ENCODE measurements at regions not wholly inside any gene's neighbourhood (a gene's known extent, or its start where the extent isn't known, plus 50 kb on each side); places are given as distances from the start of the nearest gene placed in this dataset.

- no peak overlapping the region for H3K56ac ChIP-seq (replicated peaks; ENCODE audit: insufficient read length, low read depth, low read length)
Measured at GRCh38 chr14:29227631-29228030, 461.0 kb downstream of the FOXG1 start.

More at GRCh38 chr14:29227631-29228030, 461.0 kb downstream of the FOXG1 start:
- no peak overlapping the region for H4K5ac ChIP-seq (ENCODE audit: insufficient read length, low read depth, low read length)
- no peak overlapping the region for H3K27ac ChIP-seq (ENCODE audit: low read depth, low read length)
- H2BK15ac ChIP-seq (ENCODE audit: low read length) = no peak overlapping the region
- no peaks in the 10 kb centered on the region for H3K36me3 ChIP-seq (ENCODE audit: control insufficient read depth in 2 of 4, insufficient read depth in 4 of 4, low read length in 3 of 4)
- no peaks in the 10 kb centered on the region for H3K79me2 ChIP-seq (ENCODE audit: control insufficient read depth in 1 of 2, insufficient read depth in 2 of 2, low read length in 2 of 2)
- H3K23ac ChIP-seq (ENCODE audit: insufficient read length) = no peak overlapping the region
- H4K20me1 ChIP-seq (replicated peaks in 1 of 2; ENCODE audit: control insufficient read depth in 1 of 2, insufficient read depth in 2 of 2, low read length in 2 of 2) = no peaks in the 10 kb centered on the region
- H3K79me1 ChIP-seq (ENCODE audit: low read depth, low read length) = no peaks in the 10 kb centered on the region
- H2BK20ac ChIP-seq (ENCODE audit: low read length) = no peak overlapping the region
- H3K4me1 ChIP-seq (replicated peaks in 1 of 4; ENCODE audit: control insufficient read depth in 3 of 4, insufficient read depth in 4 of 4, low read length in 3 of 4) = no peaks in the 10 kb centered on the region
- no peak overlapping the region for H3K4ac ChIP-seq (replicated peaks; ENCODE audit: insufficient read length, low read depth, low read length)
- no peak overlapping the region for H2AK5ac ChIP-seq (ENCODE audit: low read depth, low read length)
- H2AFZ ChIP-seq (ENCODE audit: low read length) = no peak overlapping the region
- H3K9me3 ChIP-seq (ENCODE audit: insufficient read depth in 2 of 2, low read depth in 1 of 2, low read length in 1 of 2) = no peaks in the 10 kb centered on the region
- ChIA-PET CTCF (ENCODE audit: partially characterized antibody) (no interaction called here), POLR2A (ENCODE audit: partially characterized antibody) (no interaction called here)
- no peak overlapping the region for H3K9ac ChIP-seq (replicated peaks in 1 of 4; ENCODE audit: extremely low read depth in 1 of 4, low read depth in 3 of 4, low read length in 3 of 4)
- TF ChIP-seq CTCF (IDR thresholded peaks at IDR 0.05; ENCODE audit: control extremely low read depth in 1 of 3, insufficient read depth in 1 of 3, low read depth in 1 of 3, low read length in 3 of 3) (no peak), HDAC2 (IDR thresholded peaks at IDR 0.05; ENCODE audit: borderline replicate concordance in 1 of 2, low read depth in 2 of 2, low read length in 2 of 2) (no peak), KDM1A (IDR thresholded peaks at IDR 0.05; ENCODE audit: borderline replicate concordance, low read length) (no peak), KDM4A (IDR thresholded peaks at IDR 0.05; ENCODE audit: low read depth, low read length, severe bottlenecking) (no peak), TAF7 (optimal IDR thresholded peaks at IDR 0.05; ENCODE audit: borderline replicate concordance, low read depth, low read length) (no peak), BCL11A (IDR thresholded peaks at IDR 0.05; ENCODE audit: low read depth in 2 of 2, low read length in 2 of 2) (no peak), ATF3 (IDR thresholded peaks at IDR 0.05; ENCODE audit: insufficient read depth, low read depth, low read length) (no peak), KDM5A (IDR thresholded peaks at IDR 0.05; ENCODE audit: low read length) (no peak), CEBPB (IDR thresholded peaks at IDR 0.05; ENCODE audit: low read depth, low read length) (no peak), SP4 (IDR thresholded peaks at IDR 0.05; ENCODE audit: low read length) (no peak)
- no peak overlapping the region for H2BK5ac ChIP-seq (ENCODE audit: low read depth, low read length)
- H3K23me2 ChIP-seq (ENCODE audit: low read depth, low read length) = no peaks in the 10 kb centered on the region
- H3K14ac ChIP-seq (ENCODE audit: insufficient read length) = no peak overlapping the region
- H4K91ac ChIP-seq (replicated peaks; ENCODE audit: insufficient read length, low read length) = no peak overlapping the region
- no peak overlapping the region for H2BK12ac ChIP-seq (ENCODE audit: low read depth, low read length)
- no peak overlapping the region for H3K18ac ChIP-seq (ENCODE audit: extremely low read depth, low read length)
- no peak overlapping the region for H4K8ac ChIP-seq (ENCODE audit: extremely low read depth, insufficient read depth, low read length)
- 95% methylated on average over 1 of the region's 1 CpG; no CpG with 5 or more reads in 1 of the 2 experiments for WGBS, 2 experiments (ENCODE audit: extremely low coverage in 1 of 2, insufficient coverage in 1 of 2, insufficient read length in 1 of 2, insufficient replicate concordance in 2 of 2, low coverage in 1 of 2, low lambda C conversion rate in 2 of 2, missing lambda C conversion rate in 1 of 2)
- FAIRE-seq = no peak
- H2BK120ac ChIP-seq (replicated peaks; ENCODE audit: low read depth, low read length) = no peak overlapping the region
- no peak overlapping the region for H3K4me3 ChIP-seq (ENCODE audit: extremely low read depth in 1 of 4, insufficient read depth in 2 of 4, low read depth in 3 of 4, low read length in 4 of 4)
- H3K4me2 ChIP-seq (ENCODE audit: insufficient read depth in 1 of 2, low read depth in 2 of 2, low read length in 2 of 2) = no peak overlapping the region
- DNase-seq (ENCODE audit: low read depth in 1 of 2, low spot score in 2 of 2) = no peak
- H3K27me3 ChIP-seq (replicated peaks in 1 of 4; ENCODE audit: control insufficient read depth in 3 of 4, extremely low read depth in 1 of 4, insufficient read depth in 3 of 4, low read length in 3 of 4) = no peaks in the 10 kb centered on the region
